Testis (tissue), 2 donors: ENCODE measurements at regions not wholly inside any gene's neighbourhood (a gene's known extent, or its start where the extent isn't known, plus 50 kb on each side); places are given as distances from the start of the nearest gene placed in this dataset.

Source experiments
- CTCF ChIP-seq, 3 experiments: fragments of 450-650 bp in 2 of 3; fragments of 200-600 bp in 1 of 3; sonication (generic) in 1 of 3; IDR thresholded peaks; one replicate each; pipeline ENCODE4 v1.5.1; 2016 to 2019; ENCODE audit warnings: antibody characterized with exemption in 3 of 3, mild to moderate bottlenecking in 2 of 3, moderate library complexity in 1 of 3
- POLR2A ChIP-seq: fragments of 450-650 bp; IDR thresholded peaks from one replicate; pipeline ENCODE4 v1.6.1; 2017; ENCODE audit warnings: antibody characterized with exemption, mild to moderate bottlenecking, moderate library complexity

- TF ChIP-seq POLR2A (no peak), CTCF (IDR thresholded peaks at IDR 0.05) (no peak)
These were observed 706.9 kb upstream of the GHITM start for GRCh38 chr10:83432261-83433045.
